ENCODE measurements at regions not wholly inside any gene's neighbourhood (a gene's known extent, or its start where the extent isn't known, plus 50 kb on each side); places are given as distances from the start of the nearest gene placed in this dataset.

GRCh38 chr12:74988156-74988555 lies 221.5 kb downstream of the KCNC2 start:
- DNase-seq (ENCODE audit: low spot score) = no peak

All from pons (tissue), 1 donor.